ENCODE measurements at regions not wholly inside any gene's neighbourhood (a gene's known extent, or its start where the extent isn't known, plus 50 kb on each side); places are given as distances from the start of the nearest gene placed in this dataset.

DNA sequence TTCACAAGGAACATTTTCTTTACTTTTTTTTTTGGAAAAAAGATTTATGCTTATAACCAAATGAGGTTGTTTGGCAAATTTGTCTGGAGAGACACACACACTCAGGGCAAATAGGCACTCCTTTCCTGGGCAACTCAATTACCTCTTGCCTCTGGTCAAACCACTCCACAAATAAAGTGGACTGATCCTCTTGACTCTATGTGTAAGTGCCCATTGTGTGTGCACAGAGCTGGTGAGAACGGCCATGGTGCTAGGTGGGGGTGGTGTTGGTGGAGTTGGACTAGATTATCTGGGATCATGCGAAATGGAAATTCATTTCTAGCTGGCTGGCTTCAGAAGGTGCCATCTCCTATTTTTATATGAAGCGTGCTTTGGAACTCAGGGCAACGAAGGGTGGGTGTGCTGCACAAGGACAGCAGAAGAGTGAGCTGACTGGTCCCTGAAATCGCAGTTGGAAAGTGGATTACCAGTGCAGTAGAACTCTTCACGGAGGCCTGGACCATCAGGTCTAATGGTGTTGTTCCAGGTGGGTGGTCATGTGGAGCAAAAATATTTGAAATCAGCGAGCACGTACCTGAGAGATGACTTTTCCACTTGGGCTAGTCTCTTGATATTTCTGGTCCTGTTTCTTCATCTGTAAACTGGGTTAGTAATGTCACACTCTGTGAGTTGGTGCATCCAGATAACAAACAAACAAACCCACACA is 149.9 kb downstream of the RPIA start:
- ChIA-PET CTCF (interaction anchor here (1.1 kb wide), 1 partner anchor 9 kb away, joined by 5 read pairs; no protein-coding TSS in a partner anchor), POLR2A (no interaction called here)
- DNase-seq (ENCODE audit: low read depth, low spot score) = no peak
- FAIRE-seq = no peak
- Histone ChIP-seq H2AFZ (ENCODE audit: low read depth, low read length) (no peak overlapping the region), H3K4me2 (ENCODE audit: insufficient read depth, low read length) (no peak overlapping the region), H3K9me1 (replicated peaks; ENCODE audit: control insufficient read depth, extremely low read depth, insufficient read depth, low read length) (no peaks in the 10 kb centered on the region), H3K4me1 (ENCODE audit: control insufficient read depth, extremely low read depth, insufficient read depth, low read length) (no peaks in the 10 kb centered on the region), H3K36me3 (ENCODE audit: control insufficient read depth in 2 of 2, extremely low read depth in 1 of 2, insufficient read depth in 2 of 2, low read length in 2 of 2) (no peaks in the 10 kb centered on the region), H4K20me1 (replicated peaks; ENCODE audit: control insufficient read depth, extremely low read depth, insufficient read depth, low read length) (no peaks in the 10 kb centered on the region), H3K27me3 (ENCODE audit: control insufficient read depth in 2 of 2, insufficient read depth in 2 of 2, low read length in 2 of 2) (peaks cover 9 to 21% of the 10 kb centered on the region in 2 experiments), H3K27ac (ENCODE audit: insufficient read depth, low read depth, low read length) (no peak overlapping the region), H3K9ac (replicated peaks; ENCODE audit: extremely low read depth, insufficient read depth, low read length) (no peak overlapping the region), H3K9me3 (replicated peaks; ENCODE audit: control insufficient read depth, insufficient read depth, low read length) (no peaks in the 10 kb centered on the region), H3K79me2 (ENCODE audit: control insufficient read depth, insufficient read depth, low read length) (no peaks in the 10 kb centered on the region), H3K4me3 (replicated peaks in 1 of 3; ENCODE audit: insufficient read depth in 1 of 3, low read depth in 1 of 3, low read length in 3 of 3) (no peak overlapping the region)
- no TSS peak for BruUV-seq (replicated peaks)
- dilution Hi-C loops (cut with MboI; ENCODE audit: extremely low pct_ligation_motif_present, low sequenced_read_pairs) (no loop called here), intact Hi-C loops (cut with micrococcal nuclease) (no loop called here)
- TF ChIP-seq, protein P1, sequence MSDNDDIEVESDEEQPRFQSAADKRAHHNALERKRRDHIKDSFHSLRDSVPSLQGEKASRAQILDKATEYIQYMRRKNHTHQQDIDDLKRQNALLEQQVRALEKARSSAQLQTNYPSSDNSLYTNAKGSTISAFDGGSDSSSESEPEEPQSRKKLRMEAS (IDR thresholded peaks at IDR 0.05; ENCODE audit: insufficient read depth, insufficient read length) = no peak
- TF ChIP-seq EZH2 (IDR thresholded peaks at IDR 0.05; ENCODE audit: borderline replicate concordance, low read depth, low read length, severe bottlenecking) = no peak
- no peak for TF ChIP-seq CTCF (IDR thresholded peaks at IDR 0.05; ENCODE audit: extremely low read depth in 1 of 2, insufficient read depth in 1 of 2, low read depth in 1 of 2, low read length in 2 of 2)
- TF ChIP-seq POLR2A (IDR thresholded peaks at IDR 0.05; ENCODE audit: low read depth, low read length) = no peak
- TF ChIP-seq POLR2AphosphoS5 (IDR thresholded peaks at IDR 0.05; ENCODE audit: insufficient read depth, low read depth, low read length) = no peak
- TF ChIP-seq FOS (IDR thresholded peaks at IDR 0.05; ENCODE audit: borderline replicate concordance, insufficient read depth, low read length) = no peak
- TF ChIP-seq JUN (IDR thresholded peaks at IDR 0.05; ENCODE audit: borderline replicate concordance, insufficient read depth, insufficient read length, low read depth) = no peak
